ENCODE measurements at regions not wholly inside any gene's neighbourhood (a gene's known extent, or its start where the extent isn't known, plus 50 kb on each side); places are given as distances from the start of the nearest gene placed in this dataset.
"Not testable (repeated sequence)": the region's sequence is repeated elsewhere in the genome, so short reads cannot be mapped to it uniquely, and the experiment has no call there.

DNA sequence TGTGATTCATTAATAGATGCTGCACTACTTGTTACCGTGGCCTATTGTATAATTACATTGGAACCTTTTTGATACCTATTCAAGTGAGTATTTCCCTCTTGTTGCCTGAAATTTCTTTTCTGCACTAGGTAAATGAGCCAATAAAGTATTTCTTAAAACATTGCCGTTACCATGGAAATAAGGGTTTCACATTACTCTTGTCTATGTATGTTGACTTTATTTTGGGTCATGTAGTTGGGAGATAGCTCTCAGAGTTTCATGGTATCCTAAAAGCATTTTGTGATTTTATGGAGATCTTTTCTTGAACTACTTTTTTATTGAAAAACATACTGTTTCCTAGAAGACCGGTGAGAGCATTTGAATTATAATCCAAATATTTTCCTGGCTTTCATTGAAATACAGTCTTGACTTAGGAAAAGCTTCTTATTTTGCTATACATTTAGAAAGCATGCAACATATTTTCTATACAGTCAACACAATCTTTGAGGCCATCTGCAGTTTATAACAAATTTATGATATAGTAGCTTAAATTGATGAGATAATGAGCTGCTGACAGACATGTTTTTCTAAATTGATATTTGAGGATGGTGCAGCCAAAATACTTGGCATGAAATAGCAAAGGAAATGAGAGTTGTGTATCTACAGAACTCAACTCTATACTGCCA, 650.4 kb downstream of the RFPL4B start:
- Histone ChIP-seq H3K27ac (no peak overlapping the region), H3K4me3 (no peak overlapping the region)

DNA sequence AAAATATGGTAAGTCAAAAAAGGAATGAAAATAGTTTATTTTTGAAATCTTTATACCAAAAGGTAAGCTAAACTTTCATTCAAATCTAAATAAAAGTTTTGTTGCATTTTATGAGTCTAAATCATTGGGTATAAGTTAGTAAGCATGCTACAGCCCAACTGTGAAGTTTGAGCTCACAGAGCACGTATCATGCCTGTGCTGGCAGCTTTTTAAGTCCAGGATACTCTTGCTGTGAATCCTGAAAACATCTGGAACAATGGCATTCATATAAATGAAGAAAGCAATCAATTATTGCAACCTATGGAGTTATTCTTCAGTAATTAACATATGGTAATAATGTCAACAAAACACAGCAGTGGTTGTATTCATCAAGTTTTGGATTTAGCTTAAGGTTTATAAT, 656.9 kb downstream of the RFPL4B start:
- no peak overlapping the region for H3K27ac ChIP-seq
- no peak overlapping the region for H3K4me3 ChIP-seq

DNA sequence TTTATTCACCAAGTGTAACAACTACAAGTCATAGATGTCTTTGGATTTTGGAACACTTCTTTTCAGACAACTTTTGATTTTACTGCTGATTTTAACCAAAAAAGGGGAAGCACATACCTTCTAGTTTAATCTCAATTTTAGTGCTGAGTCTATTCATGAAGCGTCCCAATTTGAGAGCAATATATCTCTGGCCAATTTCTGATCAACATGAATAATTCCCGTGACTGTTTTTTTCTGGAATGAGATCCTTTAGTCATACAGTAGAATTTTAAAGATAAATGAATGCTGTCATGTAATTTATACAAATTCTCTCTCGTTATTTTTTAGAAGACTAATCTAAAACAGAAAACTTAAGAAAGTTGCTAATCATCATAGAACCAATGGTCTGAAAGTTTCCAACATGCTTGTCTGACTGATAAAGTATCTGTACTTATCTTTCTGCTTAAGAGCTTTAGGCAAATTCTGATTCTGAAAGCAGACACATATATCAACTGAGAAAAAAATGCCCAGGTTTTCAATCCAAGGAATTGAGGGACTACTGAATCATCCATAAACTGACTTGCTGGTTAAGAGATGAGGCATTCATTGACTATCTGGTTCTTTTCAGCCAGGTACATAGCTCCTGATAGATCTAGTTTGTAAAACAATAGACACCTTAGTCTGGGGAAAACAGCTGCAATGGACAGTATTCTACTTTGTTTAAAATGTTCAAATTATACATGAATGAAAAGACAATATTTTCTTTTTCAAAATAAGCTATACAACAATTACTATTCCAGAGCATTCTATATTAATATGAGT, 657.5 kb downstream of the RFPL4B start:
- Histone ChIP-seq H3K27ac (no peak overlapping the region), H3K4me3 (no peak overlapping the region)

DNA sequence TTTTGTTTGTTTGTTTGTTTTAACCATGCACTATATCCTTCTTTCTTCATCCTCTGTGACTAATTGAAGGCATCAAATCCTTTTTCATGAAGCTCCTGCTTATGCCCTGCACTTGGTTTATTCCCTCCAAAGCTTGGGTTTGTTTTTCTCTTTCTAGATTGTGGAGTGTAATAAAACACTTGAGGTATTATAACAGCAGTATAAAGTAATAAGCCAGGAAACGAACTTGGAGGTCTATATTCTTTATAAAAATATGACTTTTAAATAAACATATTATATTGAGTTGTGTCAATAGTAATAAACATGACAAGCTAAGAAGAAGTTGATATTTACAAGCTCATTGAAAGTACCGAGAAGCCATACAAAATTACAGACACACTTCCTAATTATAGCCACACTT, 659.4 kb downstream of the RFPL4B start:
- H3K4me3 ChIP-seq = no peak overlapping the region
- no peak overlapping the region for H3K27ac ChIP-seq

DNA sequence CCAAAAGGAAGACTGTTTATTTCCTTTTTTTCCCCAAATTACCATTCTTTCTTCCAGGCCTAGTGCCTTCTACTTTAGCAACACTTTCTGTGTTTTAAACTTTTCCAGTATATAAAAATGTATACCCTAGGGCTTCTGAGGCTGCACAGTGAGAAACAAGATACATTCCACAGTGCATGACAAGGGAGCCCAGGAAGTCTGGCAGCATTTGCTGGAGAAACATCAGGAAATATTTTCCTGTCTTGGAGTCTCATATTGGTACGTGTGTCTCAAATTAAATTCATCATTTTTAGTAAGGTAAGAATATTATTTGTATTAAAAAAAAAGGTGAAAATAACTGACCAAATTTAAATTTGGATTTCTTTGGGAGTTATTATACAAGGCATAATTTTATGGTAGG, 662.6 kb downstream of the RFPL4B start:
- no peak overlapping the region for H3K27ac ChIP-seq

DNA sequence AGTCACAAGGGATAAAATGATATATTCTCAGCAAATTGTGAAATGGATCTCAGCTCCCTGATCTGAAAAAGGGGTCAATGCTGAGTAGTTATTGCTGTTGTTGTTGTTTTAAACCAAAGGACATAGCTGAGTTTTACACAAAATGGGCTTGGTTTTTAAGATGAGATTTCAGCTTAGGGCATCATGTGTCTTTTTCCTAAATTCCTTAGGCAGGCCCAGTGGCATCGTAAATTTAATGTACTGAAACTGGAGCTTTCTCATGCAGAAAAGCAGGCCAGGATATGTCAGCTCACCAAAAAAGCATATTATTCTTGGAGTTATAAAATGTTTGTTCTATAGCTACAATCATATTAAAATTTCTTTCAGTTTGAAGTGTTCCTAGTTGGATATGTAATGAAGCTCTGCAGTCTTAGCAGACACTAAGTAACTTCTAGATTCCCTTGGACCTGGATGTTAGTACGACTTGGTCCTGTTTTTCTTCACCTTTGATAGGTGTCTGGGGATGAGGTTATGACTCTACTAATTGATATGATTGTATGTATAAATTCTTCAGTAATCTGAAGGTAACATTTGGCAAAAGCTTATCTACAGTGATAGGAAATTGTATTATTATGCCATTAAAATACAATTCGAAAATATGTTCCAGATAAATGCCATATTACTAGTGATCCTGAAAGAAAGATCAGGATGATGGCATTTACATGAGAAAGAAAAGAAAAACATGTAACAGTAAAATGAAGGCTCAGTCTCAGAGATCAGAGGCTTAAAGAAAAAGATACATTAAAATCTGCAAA, 663.3 kb downstream of the RFPL4B start:
- no peak overlapping the region for H3K4me3 ChIP-seq
- H3K27ac ChIP-seq = no peak overlapping the region

More for the DNA sequence above, 662.6 kb downstream of the RFPL4B start:
- H3K4me3 ChIP-seq = no peak overlapping the region

DNA sequence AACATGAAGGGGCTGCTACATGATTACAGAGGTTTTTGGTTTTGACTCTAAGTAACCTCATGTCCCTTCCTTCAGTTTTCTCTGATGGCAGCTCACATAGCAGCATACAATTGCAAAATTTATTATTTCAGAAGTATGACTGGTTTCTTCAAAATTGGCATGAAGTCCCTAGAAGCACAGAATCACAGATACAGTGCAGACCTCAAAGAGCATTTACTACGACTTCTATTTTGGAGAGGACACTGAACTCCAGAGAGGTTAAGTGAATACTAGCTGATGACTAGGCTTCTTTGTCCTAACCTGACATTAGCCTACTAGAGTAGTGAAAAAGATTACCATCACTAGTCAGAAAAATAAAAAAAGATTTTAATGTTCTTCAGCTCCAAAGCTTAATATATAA, 664.3 kb downstream of the RFPL4B start:
- no peak overlapping the region for H3K27ac ChIP-seq

DNA sequence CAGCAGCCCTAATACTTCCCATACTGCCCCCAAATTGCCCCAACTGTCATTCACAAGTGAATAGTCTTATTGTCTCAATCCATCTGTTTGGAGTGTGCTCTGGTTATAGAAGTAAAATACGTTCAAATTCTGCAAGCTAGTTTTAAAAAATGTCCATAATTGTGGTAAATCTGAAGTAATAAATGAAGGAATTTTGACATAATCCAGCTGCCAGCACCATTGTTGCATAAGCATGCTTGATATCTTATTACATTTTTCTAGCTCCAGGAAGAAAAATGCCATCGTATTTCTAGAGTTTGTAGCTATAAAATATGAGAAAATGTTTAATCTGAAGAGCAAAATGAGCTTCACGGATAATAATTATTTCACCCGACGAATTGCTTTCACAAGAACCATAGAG, 664.7 kb downstream of the RFPL4B start:
- no peak overlapping the region for H3K4me3 ChIP-seq
- H3K27ac ChIP-seq = no peak overlapping the region

More for the DNA sequence above, 664.3 kb downstream of the RFPL4B start:
- H3K4me3 ChIP-seq = no peak overlapping the region

DNA sequence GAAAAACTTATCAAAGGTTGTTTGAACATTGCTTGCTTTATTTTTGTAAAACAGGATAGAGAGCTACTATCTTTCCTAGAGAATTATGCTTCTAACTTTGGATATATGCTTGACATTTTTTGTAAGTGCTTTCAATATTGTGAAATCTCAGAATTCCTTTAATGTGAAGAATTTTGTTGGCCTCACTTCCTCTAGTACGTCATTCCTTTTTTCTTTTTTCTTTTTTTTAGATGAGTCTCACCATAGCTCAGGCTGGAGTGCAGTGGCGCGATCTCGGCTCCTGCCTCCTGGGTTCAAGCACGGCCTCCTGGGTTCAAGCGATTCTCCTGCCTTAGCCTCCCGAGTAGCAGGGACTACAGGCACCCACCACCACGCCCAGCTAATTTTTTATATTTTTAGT, 668.1 kb downstream of the RFPL4B start:
- Histone ChIP-seq H3K4me3 (no peak overlapping the region), H3K27ac (no peak overlapping the region)

DNA sequence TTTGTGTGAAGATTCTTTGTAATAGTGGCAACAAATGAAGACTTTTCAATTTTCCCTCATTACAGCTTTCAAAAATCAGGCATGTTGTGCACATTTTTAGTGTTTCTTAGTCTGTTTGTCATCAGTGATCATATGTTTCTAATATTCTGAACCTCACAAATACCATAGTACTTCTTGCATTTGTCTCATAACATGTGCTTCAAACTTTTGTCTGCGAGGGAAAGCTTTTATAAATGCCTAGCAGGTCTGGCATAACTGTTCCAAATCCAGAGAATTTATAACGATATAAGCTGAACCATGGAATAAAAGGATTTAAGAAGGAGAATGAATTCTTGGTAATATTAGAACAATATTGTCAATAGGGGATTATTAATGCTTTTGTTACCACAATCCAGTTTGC, 670.2 kb downstream of the RFPL4B start:
- Histone ChIP-seq H3K4me3 (no peak overlapping the region), H3K27ac (peak overlapping the region in 1 of 21 experiments; percentile 66)

DNA sequence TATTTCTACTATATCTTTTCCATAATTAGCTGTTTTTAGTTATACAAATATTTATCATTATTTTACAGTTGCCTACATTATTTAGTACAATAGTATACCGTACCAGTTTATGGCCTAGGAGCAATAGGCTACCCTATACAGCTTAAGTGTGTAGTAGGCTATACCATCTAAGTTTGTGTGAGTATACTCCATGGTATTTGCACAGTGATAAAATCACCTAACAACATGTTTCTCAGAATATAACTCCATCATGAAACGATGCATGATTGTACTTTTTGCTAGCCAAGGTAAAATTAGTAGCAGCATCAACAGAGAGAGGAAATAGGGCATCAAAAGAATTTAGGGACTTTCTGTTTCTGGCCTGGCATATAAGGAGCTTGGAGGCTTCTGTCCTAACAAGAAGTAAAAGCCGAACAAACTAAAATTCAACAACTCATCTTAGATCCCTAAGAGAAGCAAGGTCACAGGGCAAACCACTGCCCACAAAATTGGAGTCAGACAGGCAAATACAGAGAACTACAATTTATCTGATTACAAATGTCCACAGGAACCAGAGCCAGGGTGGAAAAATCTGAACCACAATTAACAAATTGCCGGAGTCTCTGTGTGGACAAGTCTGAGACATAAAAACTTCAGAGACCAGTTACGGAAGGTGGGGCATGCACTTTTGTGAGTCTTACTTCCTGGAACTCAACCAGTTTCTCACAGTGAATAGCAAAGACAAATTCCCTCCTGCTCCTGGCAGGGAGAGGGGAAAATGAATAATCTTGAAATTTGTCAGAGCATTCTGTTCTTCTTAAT, 671.4 kb downstream of the RFPL4B start:
- Histone ChIP-seq H3K4me3 (no peak overlapping the region), H3K27ac (peak overlapping the region in 16 of 21 experiments; percentile 9 to 74 (median 44))

DNA sequence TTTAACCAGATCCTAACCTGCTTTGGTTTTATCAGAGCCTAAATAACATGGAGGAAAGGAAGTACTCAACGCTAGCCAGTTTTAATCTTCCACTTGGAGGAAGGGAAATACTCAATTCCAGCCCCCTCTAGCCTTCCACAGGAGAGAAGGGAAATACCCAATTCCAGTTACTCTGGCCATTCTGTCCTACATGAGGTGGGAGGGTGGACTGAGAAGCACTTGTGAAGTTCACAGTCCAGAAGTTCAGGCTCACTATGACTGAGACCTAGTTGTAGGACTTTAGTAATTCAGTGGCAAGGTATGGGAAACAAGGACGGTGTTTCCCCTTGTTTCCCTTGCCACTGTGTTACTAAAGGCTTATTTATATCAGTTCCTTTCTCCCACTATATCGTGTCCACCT, 672.0 kb downstream of the RFPL4B start:
- peak overlapping the region in 17 of 21 experiments; percentile 9 to 74 (median 40) for H3K27ac ChIP-seq
- H3K4me3 ChIP-seq = no peak overlapping the region

DNA sequence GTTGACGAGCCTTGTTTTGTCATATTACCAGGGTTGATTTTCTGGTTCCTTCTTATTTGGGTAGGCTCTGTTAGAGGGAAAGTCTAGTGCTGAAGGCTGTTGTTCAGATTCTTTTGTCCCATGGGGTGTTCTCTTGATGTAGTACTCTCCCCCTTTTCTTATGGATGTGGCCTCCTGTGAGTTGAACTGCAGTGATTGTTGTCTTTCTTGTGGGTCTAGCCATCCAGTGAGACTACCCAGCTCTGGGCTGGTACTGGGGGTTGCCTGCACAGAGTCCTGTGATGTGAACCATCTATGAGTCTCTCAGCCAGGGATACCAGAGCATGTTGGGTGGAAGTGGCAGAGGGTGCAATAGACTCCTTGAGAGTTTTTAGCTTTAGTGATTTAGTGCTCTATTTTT, 680.6 kb downstream of the RFPL4B start:
- no peak overlapping the region for H3K4me3 ChIP-seq
- H3K27ac ChIP-seq = no peak overlapping the region

DNA sequence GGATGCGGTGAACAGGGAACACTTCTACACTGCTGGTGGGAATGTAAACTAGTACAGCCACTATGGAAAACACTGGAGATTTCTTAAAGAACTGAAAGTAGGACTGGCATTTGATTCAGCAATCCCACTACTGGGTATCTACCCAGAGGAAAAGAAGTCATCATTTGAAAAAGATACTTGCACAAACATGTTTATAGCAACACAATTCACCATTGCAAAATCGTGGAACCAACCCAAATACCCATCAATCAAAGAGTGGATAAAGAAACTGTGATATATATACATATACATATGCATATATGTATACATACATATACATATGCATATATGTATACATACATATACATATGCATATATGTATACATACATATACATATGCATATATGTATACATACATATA, 682.0 kb downstream of the RFPL4B start:
- H3K4me3 ChIP-seq, H3K27ac ChIP-seq: not testable (repeated sequence)

DNA sequence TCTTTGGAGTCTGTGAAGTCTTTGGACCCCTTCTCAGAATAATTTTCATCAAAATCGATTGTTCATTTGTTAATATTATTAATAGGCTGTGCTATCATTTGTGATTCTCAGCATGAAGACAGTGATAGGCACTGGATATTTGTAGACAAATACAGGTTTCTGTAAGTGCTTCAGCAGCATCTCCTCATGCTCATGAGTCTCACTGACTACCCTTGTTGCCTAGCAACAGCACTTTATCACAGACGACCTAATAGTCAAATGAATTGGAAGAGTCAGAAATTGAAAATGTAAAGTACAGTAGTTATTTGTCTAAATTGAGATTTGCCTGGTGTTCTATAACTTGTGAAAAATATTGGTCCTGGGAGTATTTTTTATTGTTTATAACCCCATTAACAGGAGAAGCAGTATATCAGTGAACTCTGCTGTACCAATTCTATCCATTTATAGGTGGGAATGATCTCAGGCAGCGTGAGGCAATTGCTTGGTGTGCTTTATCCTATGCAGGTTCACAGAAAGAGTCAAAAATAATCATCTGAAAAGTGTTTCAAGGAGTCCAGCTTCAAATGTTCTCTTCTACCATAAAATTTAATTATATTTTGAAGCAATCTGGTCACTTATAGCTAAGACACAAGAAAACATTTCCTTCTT, 684.6 kb downstream of the RFPL4B start:
- Histone ChIP-seq H3K27ac (no peak overlapping the region), H3K4me3 (no peak overlapping the region)

DNA sequence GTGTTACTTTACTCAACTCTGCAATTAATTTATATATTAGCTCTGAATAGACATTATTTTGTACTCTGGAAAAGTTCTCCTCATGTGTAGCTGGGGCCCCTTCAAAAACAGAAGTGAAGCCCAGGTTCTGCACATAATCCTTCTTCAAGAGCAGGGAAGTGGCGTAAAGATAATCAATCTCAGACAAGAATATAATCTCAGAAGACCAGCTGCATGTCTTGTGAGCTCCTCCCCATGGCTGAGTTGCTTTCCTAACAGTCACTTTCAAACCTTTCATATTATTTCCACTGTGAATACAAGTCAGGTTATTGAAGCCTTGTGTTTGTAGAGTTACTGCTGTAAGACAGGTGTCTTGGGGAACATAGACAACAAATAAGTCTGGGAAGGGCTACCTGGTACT, 691.9 kb downstream of the RFPL4B start:
- Histone ChIP-seq H3K4me3 (no peak overlapping the region), H3K27ac (no peak overlapping the region)

DNA sequence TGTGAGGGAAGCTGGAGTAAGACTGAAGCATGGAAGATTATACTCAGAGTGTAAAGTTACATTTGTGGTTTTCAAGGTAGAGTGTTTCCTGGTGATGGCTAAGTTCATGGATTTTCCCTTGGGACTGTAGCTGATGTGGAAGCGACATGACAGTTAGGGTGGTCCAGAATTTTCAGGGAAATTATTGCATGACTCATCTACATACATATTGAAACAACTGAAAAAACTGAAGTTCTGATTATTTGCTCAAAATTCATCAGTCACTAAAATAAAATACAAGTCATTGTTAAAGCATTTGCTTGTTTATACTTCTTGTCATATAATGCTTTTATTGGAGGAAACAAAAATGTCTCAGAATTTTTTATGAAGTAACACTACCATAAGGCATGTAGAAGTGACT, 700.0 kb downstream of the RFPL4B start:
- H3K27ac ChIP-seq = no peak overlapping the region
- H3K4me3 ChIP-seq = no peak overlapping the region

DNA sequence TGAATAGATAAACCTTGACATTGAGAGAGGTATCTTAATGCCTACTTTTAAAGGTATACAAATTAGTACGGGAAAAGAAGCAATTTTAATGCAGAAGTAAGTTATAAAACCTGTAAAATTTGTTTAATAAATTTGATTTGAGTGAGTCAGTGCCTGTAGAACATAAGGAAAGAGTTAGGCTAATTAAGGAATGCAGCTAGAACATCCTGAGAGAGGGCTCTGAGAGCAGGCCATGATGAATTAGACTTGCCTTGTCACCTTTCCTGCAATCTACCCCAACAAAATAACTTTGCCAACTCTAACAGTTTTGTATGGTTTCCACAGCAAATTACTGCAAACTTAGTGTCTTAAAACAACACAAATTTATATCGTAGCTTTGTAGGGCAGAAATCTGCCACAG, 700.8 kb downstream of the RFPL4B start:
- H3K4me3 ChIP-seq = no peak overlapping the region
- H3K27ac ChIP-seq = peak overlapping the region in 1 of 21 experiments; percentile 4

DNA sequence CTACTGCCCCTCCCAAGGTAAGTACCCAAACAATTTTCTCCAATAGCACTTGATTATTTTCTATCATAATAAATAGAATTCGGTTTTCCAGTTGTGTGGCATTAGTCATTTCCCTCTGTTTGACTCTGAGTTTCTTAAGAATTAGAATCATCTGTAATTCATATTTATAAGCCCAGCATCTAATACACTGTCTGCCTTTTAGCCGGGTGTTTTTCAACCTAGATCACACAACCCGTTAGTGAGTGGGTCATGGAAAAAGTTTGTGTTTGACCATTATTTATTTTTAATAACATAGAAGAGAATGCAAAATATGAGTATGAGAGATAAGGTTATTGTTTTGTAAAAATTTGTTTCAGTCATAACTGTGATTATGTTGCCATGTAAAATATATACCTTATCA, 701.6 kb downstream of the RFPL4B start:
- Histone ChIP-seq H3K4me3 (no peak overlapping the region), H3K27ac (no peak overlapping the region)
